GM21360 (cell line): ENCODE measurements at regions not wholly inside any gene's neighbourhood (a gene's known extent, or its start where the extent isn't known, plus 50 kb on each side); places are given as distances from the start of the nearest gene placed in this dataset.

Source experiments
- ATAC-seq: cut with Tn5 transposase; IDR thresholded peaks from one replicate; pipeline ENCODE4 v1.9.1; 2021; ENCODE audit warnings: mild to moderate bottlenecking, moderate library complexity; ENCODE audit not compliant: unreplicated experiment

- ATAC-seq, result no peak
These were observed 1188.5 kb upstream of the PHF14 start for GRCh38 chr7:9785211-9785610.

- ATAC-seq, result no peak
These were observed 1177.4 kb upstream of the PHF14 start for GRCh38 chr7:9796241-9796640.

- ATAC-seq, result no peak
These were observed 1151.0 kb upstream of the PHF14 start for GRCh38 chr7:9822458-9823290.

- no peak for ATAC-seq
These were observed 1138.5 kb upstream of the PHF14 start for GRCh38 chr7:9835199-9835598.

- no peak for ATAC-seq
These were observed 1137.0 kb upstream of the PHF14 start for GRCh38 chr7:9836671-9837070.

GRCh38 chr7:9842301-9842700, 1131.4 kb upstream of the PHF14 start:
- ATAC-seq, result no peak

GRCh38 chr7:9846902-9847301, 1126.8 kb upstream of the PHF14 start:
- no peak for ATAC-seq

GRCh38 chr7:9854605-9855004, 1119.1 kb upstream of the PHF14 start:
- no peak for ATAC-seq

- no peak for ATAC-seq
These were observed 1117.0 kb upstream of the PHF14 start for GRCh38 chr7:9856668-9857067.

- ATAC-seq, result no peak
These were observed 1110.1 kb upstream of the PHF14 start for GRCh38 chr7:9863545-9863944.

- ATAC-seq, result no peak
These were observed 1104.5 kb upstream of the PHF14 start for GRCh38 chr7:9869151-9869550.

- no peak for ATAC-seq
These were observed 1104.1 kb upstream of the PHF14 start for GRCh38 chr7:9869566-9869965.

- ATAC-seq, result no peak
These were observed 1103.0 kb upstream of the PHF14 start for GRCh38 chr7:9870674-9871073.

- ATAC-seq, result no peak
These were observed 1099.5 kb upstream of the PHF14 start for GRCh38 chr7:9874182-9874581.

- ATAC-seq, result no peak
These were observed 1097.6 kb upstream of the PHF14 start for GRCh38 chr7:9876053-9876452.

GRCh38 chr7:9889554-9889953, 1084.1 kb upstream of the PHF14 start:
- no peak for ATAC-seq

GRCh38 chr7:9890092-9890491, 1083.6 kb upstream of the PHF14 start:
- no peak for ATAC-seq

- ATAC-seq, result no peak
These were observed 1082.6 kb upstream of the PHF14 start for GRCh38 chr7:9891056-9891455.

- no peak for ATAC-seq
These were observed 1073.3 kb upstream of the PHF14 start for GRCh38 chr7:9900339-9900738.

- no peak for ATAC-seq
These were observed 1052.3 kb upstream of the PHF14 start for GRCh38 chr7:9921326-9921725.

GRCh38 chr7:9937944-9938631, 1035.6 kb upstream of the PHF14 start:
- no peak for ATAC-seq

GRCh38 chr7:9939176-9939575, 1034.5 kb upstream of the PHF14 start:
- no peak for ATAC-seq
